ENCODE measurements at regions not wholly inside any gene's neighbourhood (a gene's known extent, or its start where the extent isn't known, plus 50 kb on each side); places are given as distances from the start of the nearest gene placed in this dataset.

DNA sequence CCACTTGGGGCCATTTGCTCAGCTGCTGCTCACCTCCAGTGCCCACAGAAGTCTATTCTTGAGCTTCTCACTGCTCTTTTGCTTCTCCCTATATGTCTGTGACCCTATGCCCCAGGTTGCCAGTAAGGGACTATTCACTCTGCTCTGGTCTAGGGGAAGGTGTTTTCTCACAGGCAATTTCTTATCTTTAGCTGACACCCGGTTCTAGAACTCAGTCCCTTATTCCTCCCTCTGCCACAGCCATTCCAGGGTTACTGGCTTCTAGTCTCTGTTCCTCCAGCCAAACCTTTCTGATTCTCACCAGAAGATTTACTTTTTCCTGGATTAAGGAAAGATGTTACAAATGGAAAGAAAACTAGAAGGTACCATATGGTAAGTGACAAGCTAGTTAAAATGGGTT, 574.0 kb downstream of the NTRK3 start:
- CTCF ChIA-PET = no interaction called here
- POLR2A ChIA-PET = no interaction called here

More for the DNA sequence above, 574.0 kb downstream of the NTRK3 start:
- TF ChIP-seq ZBTB33 (IDR thresholded peaks at IDR 0.05; ENCODE audit: extremely low read depth, insufficient replicate concordance, low read length) = no peak
- TF ChIP-seq SIN3A (IDR thresholded peaks at IDR 0.05; ENCODE audit: low read depth) = no peak
- TF ChIP-seq MAX (IDR thresholded peaks at IDR 0.05) = no peak
- no peak for TF ChIP-seq CBX3 (IDR thresholded peaks at IDR 0.05; ENCODE audit: low read depth)
- TF ChIP-seq REST (IDR thresholded peaks at IDR 0.05; ENCODE audit: low read depth) = no peak
- TF ChIP-seq POLR2AphosphoS5 (IDR thresholded peaks at IDR 0.05; ENCODE audit: low read depth, low read length) = no peak
- TF ChIP-seq CEBPB (IDR thresholded peaks at IDR 0.05; ENCODE audit: low read depth) = no peak
- TF ChIP-seq JUND (IDR thresholded peaks at IDR 0.05) = no peak
- no peak for TF ChIP-seq FOSL1 (IDR thresholded peaks at IDR 0.05; ENCODE audit: low read depth)
- TF ChIP-seq EZH2 (IDR thresholded peaks at IDR 0.05) = no peak
- TF ChIP-seq CTCF (IDR thresholded peaks at IDR 0.05 in 2 of 3, conservative IDR thresholded peaks at IDR 0.05 in 1 of 3; ENCODE audit: borderline replicate concordance in 1 of 3, insufficient read depth in 1 of 3, low read depth in 2 of 3, low read length in 2 of 3) = no peak
- TF ChIP-seq SP1 (IDR thresholded peaks at IDR 0.05; ENCODE audit: low read depth) = no peak
- TF ChIP-seq POLR2A (IDR thresholded peaks at IDR 0.05; ENCODE audit: borderline replicate concordance, extremely low read depth, insufficient read depth, insufficient read length) = no peak
- no peak for TF ChIP-seq TCF7L2 (IDR thresholded peaks at IDR 0.05; ENCODE audit: borderline replicate concordance, extremely low read depth, insufficient read depth, insufficient read length)
- TF ChIP-seq YY1 (IDR thresholded peaks at IDR 0.05; ENCODE audit: extremely low read depth, insufficient replicate concordance, low read depth, low read length) = no peak
- TF ChIP-seq ELF1 (IDR thresholded peaks at IDR 0.05; ENCODE audit: borderline replicate concordance, low read depth) = no peak
- no peak for TF ChIP-seq SRF (IDR thresholded peaks at IDR 0.05; ENCODE audit: low read depth)
- TF ChIP-seq EGR1 (IDR thresholded peaks at IDR 0.05; ENCODE audit: low read depth) = no peak
- no peak for TF ChIP-seq ZFX (IDR thresholded peaks at IDR 0.05)
- TF ChIP-seq RAD21 (IDR thresholded peaks at IDR 0.05; ENCODE audit: low read depth) = no peak
- Histone ChIP-seq H3K9ac (ENCODE audit: low read length) (no peak overlapping the region), H3K9me2 (ENCODE audit: insufficient read depth) (no peaks in the 10 kb centered on the region), H3K9me3 (ENCODE audit: control insufficient read depth in 1 of 2, insufficient read depth in 1 of 2, low read depth in 1 of 2, low read length in 2 of 2) (peaks cover 21 to 33% of the 10 kb centered on the region in 2 experiments; a peak in 3 of 4 replicates), H3K4me3 (replicated peaks in 1 of 2; ENCODE audit: low read depth in 1 of 2, low read length in 2 of 2) (no peak overlapping the region), H3K27me3 (ENCODE audit: insufficient read depth, low read length) (no peaks in the 10 kb centered on the region), H3K4me2 (ENCODE audit: low read length) (no peak overlapping the region), H3K36me3 (ENCODE audit: control insufficient read depth in 1 of 2, insufficient read depth in 2 of 2, low read length in 2 of 2) (no peaks in the 10 kb centered on the region), H3K27ac (ENCODE audit: low read depth, low read length) (no peak overlapping the region), H4K20me1 (ENCODE audit: insufficient read depth) (no peaks in the 10 kb centered on the region), H3K79me2 (ENCODE audit: insufficient read depth, low read length) (no peaks in the 10 kb centered on the region), H3K4me1 (ENCODE audit: control insufficient read depth in 1 of 2, insufficient read depth in 2 of 2, low read length in 2 of 2) (no peaks in the 10 kb centered on the region), H2AFZ (ENCODE audit: low read depth, low read length, poor library complexity, severe bottlenecking) (no peak overlapping the region)
- intact Hi-C loops (cut with micrococcal nuclease) = no loop called here
- ATAC-seq (no peak), DNase-seq (ENCODE audit: low read depth, low spot score) (no peak)
- BruUV-seq (replicated peaks) = no TSS peak
- RAD21 ChIA-PET (ENCODE audit: low non-redundant PET in 1 of 2, low total read pairs in 2 of 2, uncharacterized antibody in 2 of 2, unreplicated experiment in 2 of 2) = no interaction called here
